Body of pancreas (tissue), 4 donors: ENCODE measurements at regions not wholly inside any gene's neighbourhood (a gene's known extent, or its start where the extent isn't known, plus 50 kb on each side); places are given as distances from the start of the nearest gene placed in this dataset.
"Not testable (repeated sequence)": the region's sequence is repeated elsewhere in the genome, so short reads cannot be mapped to it uniquely, and the experiment has no call there.

Experiments
- ATAC-seq: fragments of 150-250 bp; one replicate; pipeline ENCODE4 v1.9.1; 2016
- DNase-seq, 4 donors: peaks; one replicate each; pipeline ENCODE4 v3.0.0-alpha.2; 2019
- H3K27ac ChIP-seq, 4 donors: fragments of 200-600 bp; sonication (generic); 1 replicate in 3 of 4; 2 replicates in 1 of 4; pipeline versions ENCODE4 v1.5.1 to v1.6.1; 2016 to 2019; ENCODE audit warnings: mild to moderate bottlenecking in 1 of 4, mixed read lengths in 1 of 4, moderate library complexity in 1 of 4
- H3K27me3 ChIP-seq, 2 donors: fragments of 200-600 bp; sonication (generic); one replicate each; pipeline ENCODE4 v1.6.0; 2016; ENCODE audit warnings: mild to moderate bottlenecking in 1 of 2
- H3K36me3 ChIP-seq, 2 donors: fragments of 200-600 bp; sonication (generic); replicated peaks in 1 of 2; 2 replicates each; pipeline ENCODE4 v1.5.1; 2016; ENCODE audit warnings: low read depth in 2 of 2; ENCODE audit not compliant: insufficient read depth in 1 of 2
- H3K4me1 ChIP-seq: fragments of 200-600 bp; sonication (generic); one replicate; pipeline ENCODE4 v1.6.0; 2016
- H3K4me3 ChIP-seq, 2 donors: fragments of 200-600 bp; sonication (generic); 1 replicate in 1 of 2; 2 replicates in 1 of 2; pipeline ENCODE4 v1.5.1; 2016 to 2019
- H3K9me3 ChIP-seq, 3 donors: fragments of 200-600 bp; sonication (generic); 1 replicate in 2 of 3; 2 replicates in 1 of 3; pipeline ENCODE4 v1.5.1; 2016
- POLR2A ChIP-seq, 3 donors: fragments of 450-650 bp; IDR thresholded peaks; one replicate each; pipeline ENCODE4 v1.6.1; 2016; ENCODE audit warnings: antibody characterized with exemption in 3 of 3, mild to moderate bottlenecking in 2 of 3
- WGBS, 2 donors: methylation state at CpG; one replicate each; pipeline ENCODE4 v1.1.5; 2017; 5-methylcytosine and 5-hydroxymethylcytosine counted together
- intact Hi-C: fragments of 100-400 bp; cut with DNase I; formaldehyde crosslinking; loops from one replicate; pipeline ENCODE4 v1.15.1; 2023
- TF ChIP-seq, protein P1 (sequence below), 7 experiments: fragments of 450-650 bp in 4 of 7; fragments of 200-600 bp in 3 of 7; sonication (generic) in 3 of 7; IDR thresholded peaks; one replicate each; pipeline ENCODE4 v1.5.1; 2016 to 2019; ENCODE audit warnings: antibody characterized with exemption in 7 of 7

DNA sequence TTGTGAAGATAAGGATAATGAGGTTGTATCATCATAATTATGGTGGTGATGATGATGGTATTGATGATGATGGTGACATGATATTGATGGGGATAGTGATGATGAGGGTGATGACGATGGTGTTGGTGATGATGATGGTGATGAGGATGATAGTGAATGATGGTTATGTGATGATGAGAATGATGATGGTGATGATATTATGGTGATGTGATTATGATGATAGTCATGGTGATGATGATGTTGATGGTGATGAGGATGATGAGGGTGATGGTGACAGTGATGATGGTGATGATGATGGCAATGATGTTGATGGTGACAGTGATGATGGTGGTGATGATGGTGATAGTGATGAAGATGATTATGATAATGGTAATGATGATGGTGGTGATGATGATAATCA is 299.9 kb upstream of the ADARB2 start:
- no peaks in the 10 kb centered on the region for H3K36me3 ChIP-seq
- H3K27ac ChIP-seq = no peak overlapping the region
- 83 to 95% methylated on average over 1 of the region's 1 CpG for WGBS, 2 donors
- intact Hi-C loops = no loop called here
- no peaks in the 10 kb centered on the region for H3K9me3 ChIP-seq
- H3K4me3 ChIP-seq = no peak overlapping the region
- no peak for DNase-seq
- TF ChIP-seq, protein P1, sequence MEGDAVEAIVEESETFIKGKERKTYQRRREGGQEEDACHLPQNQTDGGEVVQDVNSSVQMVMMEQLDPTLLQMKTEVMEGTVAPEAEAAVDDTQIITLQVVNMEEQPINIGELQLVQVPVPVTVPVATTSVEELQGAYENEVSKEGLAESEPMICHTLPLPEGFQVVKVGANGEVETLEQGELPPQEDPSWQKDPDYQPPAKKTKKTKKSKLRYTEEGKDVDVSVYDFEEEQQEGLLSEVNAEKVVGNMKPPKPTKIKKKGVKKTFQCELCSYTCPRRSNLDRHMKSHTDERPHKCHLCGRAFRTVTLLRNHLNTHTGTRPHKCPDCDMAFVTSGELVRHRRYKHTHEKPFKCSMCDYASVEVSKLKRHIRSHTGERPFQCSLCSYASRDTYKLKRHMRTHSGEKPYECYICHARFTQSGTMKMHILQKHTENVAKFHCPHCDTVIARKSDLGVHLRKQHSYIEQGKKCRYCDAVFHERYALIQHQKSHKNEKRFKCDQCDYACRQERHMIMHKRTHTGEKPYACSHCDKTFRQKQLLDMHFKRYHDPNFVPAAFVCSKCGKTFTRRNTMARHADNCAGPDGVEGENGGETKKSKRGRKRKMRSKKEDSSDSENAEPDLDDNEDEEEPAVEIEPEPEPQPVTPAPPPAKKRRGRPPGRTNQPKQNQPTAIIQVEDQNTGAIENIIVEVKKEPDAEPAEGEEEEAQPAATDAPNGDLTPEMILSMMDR (IDR thresholded peaks at IDR 0.05) = no peak
- TF ChIP-seq POLR2A (IDR thresholded peaks at IDR 0.05) = no peak
- H3K4me1 ChIP-seq = no peaks in the 10 kb centered on the region
- no peaks in the 10 kb centered on the region for H3K27me3 ChIP-seq
- no peak for ATAC-seq

DNA sequence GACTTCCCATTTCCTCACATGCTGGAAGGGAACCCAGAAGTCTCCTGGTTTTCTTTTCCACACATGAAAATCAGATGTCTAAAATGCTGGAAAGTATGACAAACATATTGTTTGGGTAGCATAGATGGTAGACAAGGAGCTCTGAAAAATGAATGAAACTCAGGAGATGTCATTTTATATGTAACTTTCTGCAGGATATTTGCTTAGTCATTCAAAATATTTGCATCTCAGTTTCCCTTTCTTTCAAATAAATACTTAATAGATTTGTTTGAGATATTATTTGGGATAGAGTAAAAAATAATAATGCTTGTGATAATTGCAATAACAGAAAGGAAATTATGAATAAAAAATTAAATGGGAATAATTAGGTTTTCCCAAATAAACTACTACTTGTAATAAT is 298.9 kb upstream of the ADARB2 start:
- no peaks in the 10 kb centered on the region for H3K36me3 ChIP-seq
- DNase-seq (no peak), ATAC-seq (no peak)
- H3K27me3 ChIP-seq = no peaks in the 10 kb centered on the region
- H3K9me3 ChIP-seq = no peaks in the 10 kb centered on the region
- H3K27ac ChIP-seq = no peak overlapping the region
- intact Hi-C loops = no loop called here
- no peak overlapping the region for H3K4me3 ChIP-seq
- TF ChIP-seq, protein P1 (IDR thresholded peaks at IDR 0.05) = no peak
- no peak for TF ChIP-seq POLR2A (IDR thresholded peaks at IDR 0.05)
- no peaks in the 10 kb centered on the region for H3K4me1 ChIP-seq

DNA sequence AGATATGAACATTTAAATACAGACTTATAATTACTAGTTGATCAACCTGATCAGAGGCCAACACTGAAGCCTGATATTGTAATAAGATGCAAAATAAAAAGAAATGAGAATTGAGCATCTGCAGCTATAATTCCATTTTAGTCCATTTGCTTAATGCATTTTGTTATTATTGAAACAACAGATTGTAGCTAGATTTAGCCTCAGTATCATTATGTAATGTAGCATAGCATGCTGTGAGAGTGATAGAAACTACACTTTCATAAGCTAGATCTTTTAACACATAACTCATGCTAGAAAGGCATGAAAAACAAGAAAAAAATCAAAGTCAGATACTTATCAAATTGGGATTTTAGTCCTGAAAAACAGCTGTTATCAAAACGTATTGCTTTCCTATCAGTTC is 292.7 kb upstream of the ADARB2 start:
- H3K27ac ChIP-seq = no peak overlapping the region
- DNase-seq (no peak), ATAC-seq (no peak)
- no peak overlapping the region for H3K4me3 ChIP-seq
- intact Hi-C loops = no loop called here
- no peaks in the 10 kb centered on the region for H3K36me3 ChIP-seq
- 5 to 23% methylated on average over 1 of the region's 1 CpG for WGBS, 2 donors
- H3K9me3 ChIP-seq = no peaks in the 10 kb centered on the region
- H3K27me3 ChIP-seq = no peaks in the 10 kb centered on the region
- TF ChIP-seq, protein P1 (IDR thresholded peaks at IDR 0.05) = no peak
- no peak for TF ChIP-seq POLR2A (IDR thresholded peaks at IDR 0.05)
- H3K4me1 ChIP-seq = no peaks in the 10 kb centered on the region

DNA sequence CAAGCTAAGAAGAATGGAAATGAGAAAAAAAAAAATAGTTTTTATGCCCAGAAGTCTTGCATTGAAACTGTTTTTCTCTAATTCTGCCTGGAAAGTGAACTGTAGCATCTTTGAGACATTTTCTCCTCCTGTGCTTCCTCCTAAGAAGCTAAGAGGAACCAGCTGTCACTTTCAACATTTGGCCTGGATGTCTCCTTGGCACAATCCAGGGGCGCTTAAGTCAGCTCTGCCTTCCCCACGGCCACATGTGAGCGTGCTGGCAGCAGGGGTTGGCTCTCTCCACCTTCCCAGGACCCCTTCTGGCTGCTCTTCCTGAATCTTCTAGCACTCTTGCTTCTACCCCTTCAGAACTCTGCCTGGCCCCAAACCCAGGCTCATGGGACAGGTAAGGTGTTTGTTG is 289.6 kb upstream of the ADARB2 start:
- intact Hi-C loops = no loop called here
- H3K36me3 ChIP-seq = no peaks in the 10 kb centered on the region
- H3K27me3 ChIP-seq = no peaks in the 10 kb centered on the region
- DNase-seq (no peak), ATAC-seq (no peak)
- H3K4me1 ChIP-seq = no peaks in the 10 kb centered on the region
- no peak overlapping the region for H3K4me3 ChIP-seq
- TF ChIP-seq, protein P1 (IDR thresholded peaks at IDR 0.05) = no peak
- no peak for TF ChIP-seq POLR2A (IDR thresholded peaks at IDR 0.05)
- H3K9me3 ChIP-seq = no peaks in the 10 kb centered on the region
- no peak overlapping the region for H3K27ac ChIP-seq
- 50 to 72% methylated on average over 3 of the region's 3 CpGs for WGBS, 2 donors

DNA sequence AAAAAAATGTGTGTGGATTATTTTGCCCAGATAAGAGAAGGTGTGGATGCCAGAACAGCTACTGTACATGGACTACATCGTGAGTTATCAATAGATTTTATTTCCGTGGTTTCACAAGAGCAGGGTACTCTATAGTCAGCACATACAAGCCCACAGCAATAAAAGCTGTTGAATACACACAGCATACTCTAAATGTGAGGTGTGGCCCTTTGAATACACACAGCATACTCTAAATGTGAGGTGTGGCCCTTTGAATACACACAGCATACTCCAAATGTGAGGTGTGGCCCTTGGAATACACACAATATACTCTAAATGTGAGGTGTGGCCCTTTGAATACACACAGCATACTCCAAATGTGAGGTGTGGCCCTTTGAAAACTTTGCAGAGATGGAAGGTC is 287.4 kb upstream of the ADARB2 start:
- WGBS, 2 donors = 29 to 31% methylated on average over 2 of the region's 2 CpGs
- ATAC-seq, intact Hi-C loops, H3K4me3 ChIP-seq, H3K27me3 ChIP-seq, H3K27ac ChIP-seq, H3K36me3 ChIP-seq, H3K9me3 ChIP-seq, H3K4me1 ChIP-seq, DNase-seq: not testable (repeated sequence)
